ENCODE measurements at regions not wholly inside any gene's neighbourhood (a gene's known extent, or its start where the extent isn't known, plus 50 kb on each side); places are given as distances from the start of the nearest gene placed in this dataset.

- TF ChIP-seq, protein P1, sequence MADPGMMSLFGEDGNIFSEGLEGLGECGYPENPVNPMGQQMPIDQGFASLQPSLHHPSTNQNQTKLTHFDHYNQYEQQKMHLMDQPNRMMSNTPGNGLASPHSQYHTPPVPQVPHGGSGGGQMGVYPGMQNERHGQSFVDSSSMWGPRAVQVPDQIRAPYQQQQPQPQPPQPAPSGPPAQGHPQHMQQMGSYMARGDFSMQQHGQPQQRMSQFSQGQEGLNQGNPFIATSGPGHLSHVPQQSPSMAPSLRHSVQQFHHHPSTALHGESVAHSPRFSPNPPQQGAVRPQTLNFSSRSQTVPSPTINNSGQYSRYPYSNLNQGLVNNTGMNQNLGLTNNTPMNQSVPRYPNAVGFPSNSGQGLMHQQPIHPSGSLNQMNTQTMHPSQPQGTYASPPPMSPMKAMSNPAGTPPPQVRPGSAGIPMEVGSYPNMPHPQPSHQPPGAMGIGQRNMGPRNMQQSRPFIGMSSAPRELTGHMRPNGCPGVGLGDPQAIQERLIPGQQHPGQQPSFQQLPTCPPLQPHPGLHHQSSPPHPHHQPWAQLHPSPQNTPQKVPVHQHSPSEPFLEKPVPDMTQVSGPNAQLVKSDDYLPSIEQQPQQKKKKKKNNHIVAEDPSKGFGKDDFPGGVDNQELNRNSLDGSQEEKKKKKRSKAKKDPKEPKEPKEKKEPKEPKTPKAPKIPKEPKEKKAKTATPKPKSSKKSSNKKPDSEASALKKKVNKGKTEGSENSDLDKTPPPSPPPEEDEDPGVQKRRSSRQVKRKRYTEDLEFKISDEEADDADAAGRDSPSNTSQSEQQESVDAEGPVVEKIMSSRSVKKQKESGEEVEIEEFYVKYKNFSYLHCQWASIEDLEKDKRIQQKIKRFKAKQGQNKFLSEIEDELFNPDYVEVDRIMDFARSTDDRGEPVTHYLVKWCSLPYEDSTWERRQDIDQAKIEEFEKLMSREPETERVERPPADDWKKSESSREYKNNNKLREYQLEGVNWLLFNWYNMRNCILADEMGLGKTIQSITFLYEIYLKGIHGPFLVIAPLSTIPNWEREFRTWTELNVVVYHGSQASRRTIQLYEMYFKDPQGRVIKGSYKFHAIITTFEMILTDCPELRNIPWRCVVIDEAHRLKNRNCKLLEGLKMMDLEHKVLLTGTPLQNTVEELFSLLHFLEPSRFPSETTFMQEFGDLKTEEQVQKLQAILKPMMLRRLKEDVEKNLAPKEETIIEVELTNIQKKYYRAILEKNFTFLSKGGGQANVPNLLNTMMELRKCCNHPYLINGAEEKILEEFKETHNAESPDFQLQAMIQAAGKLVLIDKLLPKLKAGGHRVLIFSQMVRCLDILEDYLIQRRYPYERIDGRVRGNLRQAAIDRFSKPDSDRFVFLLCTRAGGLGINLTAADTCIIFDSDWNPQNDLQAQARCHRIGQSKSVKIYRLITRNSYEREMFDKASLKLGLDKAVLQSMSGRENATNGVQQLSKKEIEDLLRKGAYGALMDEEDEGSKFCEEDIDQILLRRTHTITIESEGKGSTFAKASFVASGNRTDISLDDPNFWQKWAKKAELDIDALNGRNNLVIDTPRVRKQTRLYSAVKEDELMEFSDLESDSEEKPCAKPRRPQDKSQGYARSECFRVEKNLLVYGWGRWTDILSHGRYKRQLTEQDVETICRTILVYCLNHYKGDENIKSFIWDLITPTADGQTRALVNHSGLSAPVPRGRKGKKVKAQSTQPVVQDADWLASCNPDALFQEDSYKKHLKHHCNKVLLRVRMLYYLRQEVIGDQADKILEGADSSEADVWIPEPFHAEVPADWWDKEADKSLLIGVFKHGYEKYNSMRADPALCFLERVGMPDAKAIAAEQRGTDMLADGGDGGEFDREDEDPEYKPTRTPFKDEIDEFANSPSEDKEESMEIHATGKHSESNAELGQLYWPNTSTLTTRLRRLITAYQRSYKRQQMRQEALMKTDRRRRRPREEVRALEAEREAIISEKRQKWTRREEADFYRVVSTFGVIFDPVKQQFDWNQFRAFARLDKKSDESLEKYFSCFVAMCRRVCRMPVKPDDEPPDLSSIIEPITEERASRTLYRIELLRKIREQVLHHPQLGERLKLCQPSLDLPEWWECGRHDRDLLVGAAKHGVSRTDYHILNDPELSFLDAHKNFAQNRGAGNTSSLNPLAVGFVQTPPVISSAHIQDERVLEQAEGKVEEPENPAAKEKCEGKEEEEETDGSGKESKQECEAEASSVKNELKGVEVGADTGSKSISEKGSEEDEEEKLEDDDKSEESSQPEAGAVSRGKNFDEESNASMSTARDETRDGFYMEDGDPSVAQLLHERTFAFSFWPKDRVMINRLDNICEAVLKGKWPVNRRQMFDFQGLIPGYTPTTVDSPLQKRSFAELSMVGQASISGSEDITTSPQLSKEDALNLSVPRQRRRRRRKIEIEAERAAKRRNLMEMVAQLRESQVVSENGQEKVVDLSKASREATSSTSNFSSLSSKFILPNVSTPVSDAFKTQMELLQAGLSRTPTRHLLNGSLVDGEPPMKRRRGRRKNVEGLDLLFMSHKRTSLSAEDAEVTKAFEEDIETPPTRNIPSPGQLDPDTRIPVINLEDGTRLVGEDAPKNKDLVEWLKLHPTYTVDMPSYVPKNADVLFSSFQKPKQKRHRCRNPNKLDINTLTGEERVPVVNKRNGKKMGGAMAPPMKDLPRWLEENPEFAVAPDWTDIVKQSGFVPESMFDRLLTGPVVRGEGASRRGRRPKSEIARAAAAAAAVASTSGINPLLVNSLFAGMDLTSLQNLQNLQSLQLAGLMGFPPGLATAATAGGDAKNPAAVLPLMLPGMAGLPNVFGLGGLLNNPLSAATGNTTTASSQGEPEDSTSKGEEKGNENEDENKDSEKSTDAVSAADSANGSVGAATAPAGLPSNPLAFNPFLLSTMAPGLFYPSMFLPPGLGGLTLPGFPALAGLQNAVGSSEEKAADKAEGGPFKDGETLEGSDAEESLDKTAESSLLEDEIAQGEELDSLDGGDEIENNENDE (IDR thresholded peaks at IDR 0.05; ENCODE audit: insufficient replicate concordance, low read length) = no peak
- no peak for TF ChIP-seq TCF12 (IDR thresholded peaks at IDR 0.05; ENCODE audit: low read depth, low read length)
Measured at GRCh38 chr15:87567406-87568030, 689.0 kb downstream of the NTRK3 start (continued).
